Astrocyte of the cerebellum (primary cell): ENCODE measurements at regions not wholly inside any gene's neighbourhood (a gene's known extent, or its start where the extent isn't known, plus 50 kb on each side); places are given as distances from the start of the nearest gene placed in this dataset.
A peak's percentile ranks its signal among the peaks of the same experiment; 100 is the strongest.

ENCODE experiments used
- DNase-seq: peaks from one replicate; pipeline ENCODE4 v3.0.0-alpha.2; 2011; ENCODE audit warnings: low read depth
- H3K4me3 ChIP-seq: 2 replicates; pipeline ENCODE4 v1.5.1; 2011; ENCODE audit warnings: mild to moderate bottlenecking, low read depth, low read length, moderate library complexity
- CTCF ChIP-seq: IDR thresholded peaks from 2 replicates; pipeline ENCODE4 v1.5.1; 2012; ENCODE audit warnings: low read length, low read depth, moderate library complexity, mild to moderate bottlenecking; ENCODE audit errors: missing control alignments
- in situ Hi-C: cut with HindIII; loops from 2 replicates; pipeline ENCODE4 v1.10.0; 2017; ENCODE audit warnings: low sequenced_read_pairs

GRCh38 chr4:170736710-170737109 is 647.0 kb upstream of the AADAT start:
- TF ChIP-seq CTCF, result no peak
- in situ Hi-C loops, result no loop called here
- H3K4me3 ChIP-seq, result no peak overlapping the region
- peak; percentile 1 for DNase-seq

- TF ChIP-seq CTCF, result no peak
- no peak overlapping the region for H3K4me3 ChIP-seq
- in situ Hi-C loops, result no loop called here
- no peak for DNase-seq
These were observed 640.1 kb upstream of the AADAT start for GRCh38 chr4:170729897-170730296.

GRCh38 chr4:170729236-170729635 is 639.5 kb upstream of the AADAT start:
- H3K4me3 ChIP-seq, result no peak overlapping the region
- no peak for TF ChIP-seq CTCF
- in situ Hi-C loops, result no loop called here
- DNase-seq, result no peak

- DNase-seq, result no peak
- no peak overlapping the region for H3K4me3 ChIP-seq
- in situ Hi-C loops, result no loop called here
- no peak for TF ChIP-seq CTCF
These were observed 634.4 kb upstream of the AADAT start for GRCh38 chr4:170724191-170724590.

- no peak overlapping the region for H3K4me3 ChIP-seq
- DNase-seq, result no peak
- in situ Hi-C loops, result no loop called here
- no peak for TF ChIP-seq CTCF
These were observed 633.4 kb upstream of the AADAT start for GRCh38 chr4:170723171-170723570.

- no peak for TF ChIP-seq CTCF
- in situ Hi-C loops, result no loop called here
- H3K4me3 ChIP-seq, result no peak overlapping the region
These were observed 632.1 kb upstream of the AADAT start for GRCh38 chr4:170721812-170722373.

GRCh38 chr4:170716868-170717267 is 627.1 kb upstream of the AADAT start:
- DNase-seq, result no peak
- in situ Hi-C loops, result no loop called here
- TF ChIP-seq CTCF, result no peak
- H3K4me3 ChIP-seq, result no peak overlapping the region

More at GRCh38 chr4:170721812-170722373, 632.1 kb upstream of the AADAT start:
- no peak for DNase-seq
